ENCODE measurements at regions not wholly inside any gene's neighbourhood (a gene's known extent, or its start where the extent isn't known, plus 50 kb on each side); places are given as distances from the start of the nearest gene placed in this dataset.

- TF ChIP-seq GATA3 (IDR thresholded peaks at IDR 0.05; ENCODE audit: low read depth, low read length): no peak
- TF ChIP-seq GATA2 (IDR thresholded peaks at IDR 0.05; ENCODE audit: low read depth, low read length): no peak
These were observed 494.0 kb downstream of the KCNT2 start for GRCh38 chr1:196114193-196114592.

GRCh38 chr1:196105901-196106300 lies 502.3 kb downstream of the KCNT2 start:
- no peak for TF ChIP-seq GATA3 (IDR thresholded peaks at IDR 0.05; ENCODE audit: low read depth, low read length)
- TF ChIP-seq GATA2 (IDR thresholded peaks at IDR 0.05; ENCODE audit: low read depth, low read length): no peak

- TF ChIP-seq GATA3 (IDR thresholded peaks at IDR 0.05; ENCODE audit: low read depth, low read length): no peak
- no peak for TF ChIP-seq GATA2 (IDR thresholded peaks at IDR 0.05; ENCODE audit: low read depth, low read length)
These were observed 505.4 kb downstream of the KCNT2 start for GRCh38 chr1:196102826-196103225.

- TF ChIP-seq GATA3 (IDR thresholded peaks at IDR 0.05; ENCODE audit: low read depth, low read length) (no peak), GATA2 (IDR thresholded peaks at IDR 0.05; ENCODE audit: low read depth, low read length) (no peak)
These were observed 510.2 kb downstream of the KCNT2 start for GRCh38 chr1:196098000-196098399.

GRCh38 chr1:196094821-196095220 lies 513.4 kb downstream of the KCNT2 start:
- no peak for TF ChIP-seq GATA2 (IDR thresholded peaks at IDR 0.05; ENCODE audit: low read depth, low read length)
- no peak for TF ChIP-seq GATA3 (IDR thresholded peaks at IDR 0.05; ENCODE audit: low read depth, low read length)

- TF ChIP-seq GATA2 (IDR thresholded peaks at IDR 0.05; ENCODE audit: low read depth, low read length): no peak
- no peak for TF ChIP-seq GATA3 (IDR thresholded peaks at IDR 0.05; ENCODE audit: low read depth, low read length)
These were observed 516.7 kb downstream of the KCNT2 start for GRCh38 chr1:196091397-196092135.

GRCh38 chr1:196090226-196090625 lies 518.0 kb downstream of the KCNT2 start:
- no peak for TF ChIP-seq GATA2 (IDR thresholded peaks at IDR 0.05; ENCODE audit: low read depth, low read length)
- TF ChIP-seq GATA3 (IDR thresholded peaks at IDR 0.05; ENCODE audit: low read depth, low read length): no peak

- TF ChIP-seq GATA3 (IDR thresholded peaks at IDR 0.05; ENCODE audit: low read depth, low read length) (no peak), GATA2 (IDR thresholded peaks at IDR 0.05; ENCODE audit: low read depth, low read length) (no peak)
These were observed 519.7 kb downstream of the KCNT2 start for GRCh38 chr1:196088541-196088940.

GRCh38 chr1:196078691-196079090 lies 529.5 kb downstream of the KCNT2 start:
- TF ChIP-seq GATA2 (IDR thresholded peaks at IDR 0.05; ENCODE audit: low read depth, low read length): no peak
- TF ChIP-seq GATA3 (IDR thresholded peaks at IDR 0.05; ENCODE audit: low read depth, low read length): no peak

GRCh38 chr1:196075621-196076020 lies 532.6 kb downstream of the KCNT2 start:
- no peak for TF ChIP-seq GATA3 (IDR thresholded peaks at IDR 0.05; ENCODE audit: low read depth, low read length)
- no peak for TF ChIP-seq GATA2 (IDR thresholded peaks at IDR 0.05; ENCODE audit: low read depth, low read length)

- TF ChIP-seq GATA3 (IDR thresholded peaks at IDR 0.05; ENCODE audit: low read depth, low read length) (no peak), GATA2 (IDR thresholded peaks at IDR 0.05; ENCODE audit: low read depth, low read length) (no peak)
These were observed 534.1 kb downstream of the KCNT2 start for GRCh38 chr1:196074182-196074581.

- TF ChIP-seq GATA3 (IDR thresholded peaks at IDR 0.05; ENCODE audit: low read depth, low read length) (no peak), GATA2 (IDR thresholded peaks at IDR 0.05; ENCODE audit: low read depth, low read length) (no peak)
These were observed 536.8 kb downstream of the KCNT2 start for GRCh38 chr1:196071447-196071846.

GRCh38 chr1:196070940-196071339 lies 537.3 kb downstream of the KCNT2 start:
- TF ChIP-seq GATA2 (IDR thresholded peaks at IDR 0.05; ENCODE audit: low read depth, low read length): no peak
- TF ChIP-seq GATA3 (IDR thresholded peaks at IDR 0.05; ENCODE audit: low read depth, low read length): no peak

- TF ChIP-seq GATA3 (IDR thresholded peaks at IDR 0.05; ENCODE audit: low read depth, low read length): no peak
- TF ChIP-seq GATA2 (IDR thresholded peaks at IDR 0.05; ENCODE audit: low read depth, low read length): no peak
These were observed 544.3 kb downstream of the KCNT2 start for GRCh38 chr1:196063952-196064351.

- no peak for TF ChIP-seq GATA3 (IDR thresholded peaks at IDR 0.05; ENCODE audit: low read depth, low read length)
These were observed 544.9 kb downstream of the KCNT2 start for GRCh38 chr1:196063294-196063693.

- TF ChIP-seq GATA3 (IDR thresholded peaks at IDR 0.05; ENCODE audit: low read depth, low read length): no peak
- no peak for TF ChIP-seq GATA2 (IDR thresholded peaks at IDR 0.05; ENCODE audit: low read depth, low read length)
These were observed 547.7 kb downstream of the KCNT2 start for GRCh38 chr1:196060539-196060938.
